ENCODE measurements at regions not wholly inside any gene's neighbourhood (a gene's known extent, or its start where the extent isn't known, plus 50 kb on each side); places are given as distances from the start of the nearest gene placed in this dataset.

DNA sequence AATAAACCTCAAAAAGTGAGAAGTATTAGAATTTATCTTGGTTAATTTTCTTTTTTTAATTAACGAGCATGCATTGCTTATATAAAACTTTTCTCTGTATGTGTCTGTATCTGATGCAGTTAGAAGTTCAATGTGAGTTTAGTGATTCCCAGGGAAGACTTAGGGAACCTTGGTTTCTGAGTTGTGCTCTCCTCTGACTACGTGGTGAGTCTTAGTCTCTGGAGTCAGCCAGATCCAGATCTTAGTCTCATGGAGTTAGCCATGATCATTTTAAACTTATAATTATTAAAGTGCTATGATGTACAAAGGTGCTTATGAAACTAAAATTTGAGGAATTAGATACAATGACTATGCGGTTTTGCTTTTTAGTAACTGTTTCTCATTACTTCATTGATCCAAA lies 285.3 kb upstream of the DMRT1 start:
- H3K9me3 ChIP-seq (ENCODE audit: control insufficient read depth, insufficient read depth, low read length), result no peaks in the 10 kb centered on the region
- H2BK120ac ChIP-seq (ENCODE audit: low read depth, low read length), result no peak overlapping the region
- no peak overlapping the region for H3K4me2 ChIP-seq (ENCODE audit: low read depth, low read length)
- WGBS, 2 experiments (ENCODE audit: extremely low coverage in 2 of 2, insufficient read length in 1 of 2), result no CpG with 5 or more reads among the region's 3 CpGs
- no peak overlapping the region for H3K9ac ChIP-seq (ENCODE audit: low read depth, low read length)
- no peak overlapping the region for H2BK20ac ChIP-seq (ENCODE audit: low read depth, low read length)
- dilution Hi-C loops (cut with HindIII; ENCODE audit: low sequenced_read_pairs, unreplicated experiment) (no loop called here), in situ Hi-C loops (cut with MboI; ENCODE audit: low sequenced_read_pairs) (no loop called here), intact Hi-C loops (cut with micrococcal nuclease) (no loop called here)
- H4K5ac ChIP-seq (ENCODE audit: low read depth, low read length), result no peak overlapping the region
- H3K9me1 ChIP-seq (ENCODE audit: insufficient read depth, low read length), result no peaks in the 10 kb centered on the region
- H2AFZ ChIP-seq (replicated peaks; ENCODE audit: low read length, poor library complexity), result no peak overlapping the region
- H3K4me3 ChIP-seq (ENCODE audit: insufficient read depth, low read depth, low read length), result no peak overlapping the region
- no peak overlapping the region for H3K56ac ChIP-seq (ENCODE audit: extremely low read depth, insufficient read depth, low read length)
- no peak overlapping the region for H3K27ac ChIP-seq (ENCODE audit: insufficient read depth, low read length)
- H3K18ac ChIP-seq (ENCODE audit: low read depth, low read length), result no peak overlapping the region
- CTCF ChIA-PET, result no interaction called here
- ATAC-seq (ENCODE audit: low read depth), result no peak
- TF ChIP-seq CHD1 (IDR thresholded peaks at IDR 0.05; ENCODE audit: low read depth, low read length), result no peak
- TF ChIP-seq FOS (IDR thresholded peaks at IDR 0.05; ENCODE audit: low read depth, low read length), result no peak
- TF ChIP-seq, protein P1, sequence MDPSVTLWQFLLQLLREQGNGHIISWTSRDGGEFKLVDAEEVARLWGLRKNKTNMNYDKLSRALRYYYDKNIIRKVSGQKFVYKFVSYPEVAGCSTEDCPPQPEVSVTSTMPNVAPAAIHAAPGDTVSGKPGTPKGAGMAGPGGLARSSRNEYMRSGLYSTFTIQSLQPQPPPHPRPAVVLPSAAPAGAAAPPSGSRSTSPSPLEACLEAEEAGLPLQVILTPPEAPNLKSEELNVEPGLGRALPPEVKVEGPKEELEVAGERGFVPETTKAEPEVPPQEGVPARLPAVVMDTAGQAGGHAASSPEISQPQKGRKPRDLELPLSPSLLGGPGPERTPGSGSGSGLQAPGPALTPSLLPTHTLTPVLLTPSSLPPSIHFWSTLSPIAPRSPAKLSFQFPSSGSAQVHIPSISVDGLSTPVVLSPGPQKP (IDR thresholded peaks at IDR 0.05; ENCODE audit: borderline replicate concordance, low read depth, low read length), result no peak
- no TSS peak for BruUV-seq (replicated peaks)
- no peaks in the 10 kb centered on the region for H3K36me3 ChIP-seq (ENCODE audit: control insufficient read depth, insufficient read depth, low read length)
- no peak overlapping the region for H2AK5ac ChIP-seq (ENCODE audit: low read depth, low read length)
- H3K4ac ChIP-seq (ENCODE audit: low read depth, low read length), result no peak overlapping the region
- H4K8ac ChIP-seq (ENCODE audit: low read depth in 2 of 2, low read length in 2 of 2), result no peak overlapping the region
- H3K23ac ChIP-seq (ENCODE audit: low read depth, low read length), result no peak overlapping the region
- no peak overlapping the region for H2BK15ac ChIP-seq (ENCODE audit: low read depth, low read length)
- no peaks in the 10 kb centered on the region for H4K20me1 ChIP-seq (ENCODE audit: insufficient read depth, low read length)
- no peak for DNase-seq
- H2AK9ac ChIP-seq (replicated peaks; ENCODE audit: low read depth, low read length, poor library complexity), result no peak overlapping the region
- H4K91ac ChIP-seq (ENCODE audit: insufficient read depth, low read depth, low read length), result no peak overlapping the region
- no peaks in the 10 kb centered on the region for H3K4me1 ChIP-seq (ENCODE audit: control insufficient read depth, insufficient read depth, low read length)
- H3K79me1 ChIP-seq (ENCODE audit: low read depth in 1 of 2, low read length in 2 of 2), result no peaks in the 10 kb centered on the region
- POLR2A ChIA-PET (ENCODE audit: unreplicated experiment), result no interaction called here
- H3K27me3 ChIP-seq (ENCODE audit: control insufficient read depth, insufficient read depth, low read length), result peaks cover 3% of the 10 kb centered on the region
- no peak overlapping the region for H3K14ac ChIP-seq (replicated peaks; ENCODE audit: low read depth, low read length)
- H2BK5ac ChIP-seq (ENCODE audit: low read depth, low read length, poor library complexity, severe bottlenecking), result no peak overlapping the region

Data from IMR-90 (cell line).